Prostate gland (tissue), 2 donors: ENCODE measurements at regions not wholly inside any gene's neighbourhood (a gene's known extent, or its start where the extent isn't known, plus 50 kb on each side); places are given as distances from the start of the nearest gene placed in this dataset.

Experiments
- POLR2A ChIP-seq: fragments of 450-650 bp; IDR thresholded peaks from one replicate; pipeline ENCODE4 v1.6.1; 2016; ENCODE audit warnings: antibody characterized with exemption, mild to moderate bottlenecking
- TF ChIP-seq, protein P1 (sequence below), 4 experiments: fragments of 200-600 bp in 2 of 4; fragments of 450-650 bp in 2 of 4; sonication (generic) in 2 of 4; IDR thresholded peaks; 1 replicate in 3 of 4; 2 replicates in 1 of 4; pipeline ENCODE4 v1.5.1; 2016 to 2019; ENCODE audit warnings: antibody characterized with exemption in 4 of 4, mild to moderate bottlenecking in 2 of 4, moderate library complexity in 2 of 4

DNA sequence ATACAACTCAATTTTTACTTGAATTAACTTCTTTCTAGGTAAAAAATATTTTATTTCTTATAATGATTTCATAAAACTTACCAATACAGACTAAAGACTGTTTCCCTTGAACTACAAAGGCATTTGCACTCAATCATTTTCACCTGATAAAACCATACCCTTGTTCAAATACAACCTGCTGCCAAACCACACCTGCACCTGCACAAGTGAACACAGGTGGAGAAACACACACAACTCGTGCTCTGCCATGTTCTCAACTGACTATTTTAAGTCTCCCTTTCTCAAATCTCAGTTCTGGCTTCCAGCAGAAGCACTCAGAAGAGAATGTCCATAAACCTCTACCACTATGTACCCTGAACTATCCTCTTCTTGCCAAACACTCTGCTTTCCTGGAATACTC, 1892.1 kb downstream of the MAT2B start:
- TF ChIP-seq, protein P1, sequence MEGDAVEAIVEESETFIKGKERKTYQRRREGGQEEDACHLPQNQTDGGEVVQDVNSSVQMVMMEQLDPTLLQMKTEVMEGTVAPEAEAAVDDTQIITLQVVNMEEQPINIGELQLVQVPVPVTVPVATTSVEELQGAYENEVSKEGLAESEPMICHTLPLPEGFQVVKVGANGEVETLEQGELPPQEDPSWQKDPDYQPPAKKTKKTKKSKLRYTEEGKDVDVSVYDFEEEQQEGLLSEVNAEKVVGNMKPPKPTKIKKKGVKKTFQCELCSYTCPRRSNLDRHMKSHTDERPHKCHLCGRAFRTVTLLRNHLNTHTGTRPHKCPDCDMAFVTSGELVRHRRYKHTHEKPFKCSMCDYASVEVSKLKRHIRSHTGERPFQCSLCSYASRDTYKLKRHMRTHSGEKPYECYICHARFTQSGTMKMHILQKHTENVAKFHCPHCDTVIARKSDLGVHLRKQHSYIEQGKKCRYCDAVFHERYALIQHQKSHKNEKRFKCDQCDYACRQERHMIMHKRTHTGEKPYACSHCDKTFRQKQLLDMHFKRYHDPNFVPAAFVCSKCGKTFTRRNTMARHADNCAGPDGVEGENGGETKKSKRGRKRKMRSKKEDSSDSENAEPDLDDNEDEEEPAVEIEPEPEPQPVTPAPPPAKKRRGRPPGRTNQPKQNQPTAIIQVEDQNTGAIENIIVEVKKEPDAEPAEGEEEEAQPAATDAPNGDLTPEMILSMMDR (IDR thresholded peaks at IDR 0.05): no peak
- no peak for TF ChIP-seq POLR2A
